SK-N-SH (cell line): ENCODE measurements at regions not wholly inside any gene's neighbourhood (a gene's known extent, or its start where the extent isn't known, plus 50 kb on each side); places are given as distances from the start of the nearest gene placed in this dataset.

ENCODE experiments used
- EP300 ChIP-seq, 2 experiments: IDR thresholded peaks; 2 replicates each; pipeline versions ENCODE4 v1.4.0 to v1.6.1; 2012; ENCODE audit warnings: borderline replicate concordance in 1 of 2, low read depth in 1 of 2, low read length in 1 of 2
- TF ChIP-seq, protein P1 (sequence below): IDR thresholded peaks from 2 replicates; pipeline ENCODE4; 2012
- TF ChIP-seq, protein P2 (sequence below): fragments of 200-600 bp; sonication (generic); IDR thresholded peaks from 2 replicates; pipeline ENCODE4 v1.6.1; 2017; ENCODE audit warnings: antibody characterized with exemption, mild to moderate bottlenecking, moderate library complexity
- TF ChIP-seq, protein P3 (sequence below): fragments of 150-350 bp; IDR thresholded peaks from 2 replicates; pipeline ENCODE4 v1.6.1; 2017; ENCODE audit warnings: antibody characterized with exemption, low read length, low read depth, borderline replicate concordance

GRCh38 chrX:71823391-71824057 lies 60.4 kb downstream of the CXorf49B start:
- TF ChIP-seq, protein P1, sequence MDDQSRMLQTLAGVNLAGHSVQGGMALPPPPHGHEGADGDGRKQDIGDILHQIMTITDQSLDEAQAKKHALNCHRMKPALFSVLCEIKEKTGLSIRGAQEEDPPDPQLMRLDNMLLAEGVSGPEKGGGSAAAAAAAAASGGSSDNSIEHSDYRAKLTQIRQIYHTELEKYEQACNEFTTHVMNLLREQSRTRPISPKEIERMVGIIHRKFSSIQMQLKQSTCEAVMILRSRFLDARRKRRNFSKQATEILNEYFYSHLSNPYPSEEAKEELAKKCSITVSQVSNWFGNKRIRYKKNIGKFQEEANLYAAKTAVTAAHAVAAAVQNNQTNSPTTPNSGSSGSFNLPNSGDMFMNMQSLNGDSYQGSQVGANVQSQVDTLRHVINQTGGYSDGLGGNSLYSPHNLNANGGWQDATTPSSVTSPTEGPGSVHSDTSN: no peak
- TF ChIP-seq, protein P2, sequence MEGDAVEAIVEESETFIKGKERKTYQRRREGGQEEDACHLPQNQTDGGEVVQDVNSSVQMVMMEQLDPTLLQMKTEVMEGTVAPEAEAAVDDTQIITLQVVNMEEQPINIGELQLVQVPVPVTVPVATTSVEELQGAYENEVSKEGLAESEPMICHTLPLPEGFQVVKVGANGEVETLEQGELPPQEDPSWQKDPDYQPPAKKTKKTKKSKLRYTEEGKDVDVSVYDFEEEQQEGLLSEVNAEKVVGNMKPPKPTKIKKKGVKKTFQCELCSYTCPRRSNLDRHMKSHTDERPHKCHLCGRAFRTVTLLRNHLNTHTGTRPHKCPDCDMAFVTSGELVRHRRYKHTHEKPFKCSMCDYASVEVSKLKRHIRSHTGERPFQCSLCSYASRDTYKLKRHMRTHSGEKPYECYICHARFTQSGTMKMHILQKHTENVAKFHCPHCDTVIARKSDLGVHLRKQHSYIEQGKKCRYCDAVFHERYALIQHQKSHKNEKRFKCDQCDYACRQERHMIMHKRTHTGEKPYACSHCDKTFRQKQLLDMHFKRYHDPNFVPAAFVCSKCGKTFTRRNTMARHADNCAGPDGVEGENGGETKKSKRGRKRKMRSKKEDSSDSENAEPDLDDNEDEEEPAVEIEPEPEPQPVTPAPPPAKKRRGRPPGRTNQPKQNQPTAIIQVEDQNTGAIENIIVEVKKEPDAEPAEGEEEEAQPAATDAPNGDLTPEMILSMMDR: no peak
- TF ChIP-seq, protein P3, sequence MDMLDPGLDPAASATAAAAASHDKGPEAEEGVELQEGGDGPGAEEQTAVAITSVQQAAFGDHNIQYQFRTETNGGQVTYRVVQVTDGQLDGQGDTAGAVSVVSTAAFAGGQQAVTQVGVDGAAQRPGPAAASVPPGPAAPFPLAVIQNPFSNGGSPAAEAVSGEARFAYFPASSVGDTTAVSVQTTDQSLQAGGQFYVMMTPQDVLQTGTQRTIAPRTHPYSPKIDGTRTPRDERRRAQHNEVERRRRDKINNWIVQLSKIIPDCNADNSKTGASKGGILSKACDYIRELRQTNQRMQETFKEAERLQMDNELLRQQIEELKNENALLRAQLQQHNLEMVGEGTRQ: no peak
- TF ChIP-seq EP300 (IDR thresholded peaks at IDR 0.05; ENCODE audit: borderline replicate concordance in 1 of 2, low read depth in 1 of 2, low read length in 1 of 2): no peak
